ENCODE measurements at regions not wholly inside any gene's neighbourhood (a gene's known extent, or its start where the extent isn't known, plus 50 kb on each side); places are given as distances from the start of the nearest gene placed in this dataset.
"Not testable (repeated sequence)": the region's sequence is repeated elsewhere in the genome, so short reads cannot be mapped to it uniquely, and the experiment has no call there.

GRCh38 chr10:107516349-107516748 is 351.8 kb upstream of the SORCS1 start:
- CTCF ChIA-PET = no interaction called here
- no peak for TF ChIP-seq CTCF (IDR thresholded peaks at IDR 0.05; ENCODE audit: low read depth, low read length)
- POLR2A ChIA-PET = no interaction called here
- Histone ChIP-seq H3K4me3 (ENCODE audit: low read depth, low read length) (no peak overlapping the region), H3K9me3 (ENCODE audit: control insufficient read depth, insufficient read depth, low read length) (peaks cover 6% of the 10 kb centered on the region; the same call in 1 of the 2 replicates), H3K27me3 (ENCODE audit: control insufficient read depth, insufficient read depth, low read length) (no peaks in the 10 kb centered on the region), H3K27ac (ENCODE audit: low read depth, low read length) (no peak overlapping the region)
- DNase-seq (ENCODE audit: low read depth, low spot score) = no peak

GRCh38 chr10:107504011-107504410 is 339.5 kb upstream of the SORCS1 start:
- DNase-seq (ENCODE audit: low read depth, low spot score); H3K4me3 ChIP-seq (ENCODE audit: low read depth, low read length); POLR2A ChIA-PET; CTCF ChIA-PET; H3K27me3 ChIP-seq (ENCODE audit: control insufficient read depth, insufficient read depth, low read length); H3K27ac ChIP-seq (ENCODE audit: low read depth, low read length): not testable (repeated sequence)
- peaks cover 17% of the 10 kb centered on the region; the same call in 1 of the 2 replicates for H3K9me3 ChIP-seq (ENCODE audit: control insufficient read depth, insufficient read depth, low read length)

- Histone ChIP-seq H3K27me3 (ENCODE audit: control insufficient read depth, insufficient read depth, low read length) (no peaks in the 10 kb centered on the region), H3K9me3 (ENCODE audit: control insufficient read depth, insufficient read depth, low read length) (peaks cover 20% of the 10 kb centered on the region; the same call in 1 of the 2 replicates), H3K27ac (ENCODE audit: low read depth, low read length) (no peak overlapping the region), H3K4me3 (ENCODE audit: low read depth, low read length) (no peak overlapping the region)
- ChIA-PET CTCF (no interaction called here), POLR2A (no interaction called here)
- no peak for TF ChIP-seq CTCF (IDR thresholded peaks at IDR 0.05; ENCODE audit: low read depth, low read length)
- no peak for DNase-seq (ENCODE audit: low read depth, low spot score)
Measured at GRCh38 chr10:107502229-107502985, 337.9 kb upstream of the SORCS1 start.

GRCh38 chr10:107498983-107499382 is 334.5 kb upstream of the SORCS1 start:
- POLR2A ChIA-PET = no interaction called here
- CTCF ChIA-PET = no interaction called here
- DNase-seq (ENCODE audit: low read depth, low spot score) = no peak
- no peak for TF ChIP-seq CTCF (IDR thresholded peaks at IDR 0.05; ENCODE audit: low read depth, low read length)
- Histone ChIP-seq H3K4me3 (ENCODE audit: low read depth, low read length) (no peak overlapping the region), H3K27me3 (ENCODE audit: control insufficient read depth, insufficient read depth, low read length) (no peaks in the 10 kb centered on the region), H3K27ac (ENCODE audit: low read depth, low read length) (no peak overlapping the region), H3K9me3 (ENCODE audit: control insufficient read depth, insufficient read depth, low read length) (peaks cover 25% of the 10 kb centered on the region)

GRCh38 chr10:107497024-107497423 is 332.5 kb upstream of the SORCS1 start:
- ChIA-PET POLR2A (no interaction called here), CTCF (no interaction called here)
- H3K27ac ChIP-seq (ENCODE audit: low read depth, low read length) = no peak overlapping the region
- H3K4me3 ChIP-seq (ENCODE audit: low read depth, low read length) = no peak overlapping the region
- H3K9me3 ChIP-seq (ENCODE audit: control insufficient read depth, insufficient read depth, low read length) = peaks cover 19% of the 10 kb centered on the region
- TF ChIP-seq CTCF (IDR thresholded peaks at IDR 0.05; ENCODE audit: low read depth, low read length) = no peak
- DNase-seq (ENCODE audit: low read depth, low spot score) = no peak
- H3K27me3 ChIP-seq (ENCODE audit: control insufficient read depth, insufficient read depth, low read length) = no peaks in the 10 kb centered on the region
